ENCODE measurements at regions not wholly inside any gene's neighbourhood (a gene's known extent, or its start where the extent isn't known, plus 50 kb on each side); places are given as distances from the start of the nearest gene placed in this dataset.

DNA sequence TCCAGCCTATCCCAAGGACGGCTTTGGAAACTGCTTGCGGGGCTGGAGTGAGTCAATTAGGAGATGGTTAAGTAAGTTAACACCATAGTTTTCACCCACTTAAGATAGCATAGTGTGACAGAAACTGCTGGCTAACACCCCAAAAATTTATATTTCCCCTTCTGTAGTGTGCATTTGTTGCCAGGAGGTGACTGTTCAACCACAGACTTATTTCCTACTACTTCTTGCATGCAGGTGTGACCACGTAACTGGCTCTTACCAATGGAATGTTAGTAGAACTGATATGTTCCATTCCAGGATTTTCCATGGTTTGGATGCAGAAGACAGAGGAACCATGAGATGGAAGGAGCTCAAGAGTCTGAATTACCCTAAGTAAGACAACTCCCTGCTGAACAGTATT, 52.9 kb upstream of the SLC35F4 start (continued):
- TF ChIP-seq, protein P1, sequence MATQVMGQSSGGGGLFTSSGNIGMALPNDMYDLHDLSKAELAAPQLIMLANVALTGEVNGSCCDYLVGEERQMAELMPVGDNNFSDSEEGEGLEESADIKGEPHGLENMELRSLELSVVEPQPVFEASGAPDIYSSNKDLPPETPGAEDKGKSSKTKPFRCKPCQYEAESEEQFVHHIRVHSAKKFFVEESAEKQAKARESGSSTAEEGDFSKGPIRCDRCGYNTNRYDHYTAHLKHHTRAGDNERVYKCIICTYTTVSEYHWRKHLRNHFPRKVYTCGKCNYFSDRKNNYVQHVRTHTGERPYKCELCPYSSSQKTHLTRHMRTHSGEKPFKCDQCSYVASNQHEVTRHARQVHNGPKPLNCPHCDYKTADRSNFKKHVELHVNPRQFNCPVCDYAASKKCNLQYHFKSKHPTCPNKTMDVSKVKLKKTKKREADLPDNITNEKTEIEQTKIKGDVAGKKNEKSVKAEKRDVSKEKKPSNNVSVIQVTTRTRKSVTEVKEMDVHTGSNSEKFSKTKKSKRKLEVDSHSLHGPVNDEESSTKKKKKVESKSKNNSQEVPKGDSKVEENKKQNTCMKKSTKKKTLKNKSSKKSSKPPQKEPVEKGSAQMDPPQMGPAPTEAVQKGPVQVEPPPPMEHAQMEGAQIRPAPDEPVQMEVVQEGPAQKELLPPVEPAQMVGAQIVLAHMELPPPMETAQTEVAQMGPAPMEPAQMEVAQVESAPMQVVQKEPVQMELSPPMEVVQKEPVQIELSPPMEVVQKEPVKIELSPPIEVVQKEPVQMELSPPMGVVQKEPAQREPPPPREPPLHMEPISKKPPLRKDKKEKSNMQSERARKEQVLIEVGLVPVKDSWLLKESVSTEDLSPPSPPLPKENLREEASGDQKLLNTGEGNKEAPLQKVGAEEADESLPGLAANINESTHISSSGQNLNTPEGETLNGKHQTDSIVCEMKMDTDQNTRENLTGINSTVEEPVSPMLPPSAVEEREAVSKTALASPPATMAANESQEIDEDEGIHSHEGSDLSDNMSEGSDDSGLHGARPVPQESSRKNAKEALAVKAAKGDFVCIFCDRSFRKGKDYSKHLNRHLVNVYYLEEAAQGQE (IDR thresholded peaks at IDR 0.05; ENCODE audit: unreplicated experiment) = no peak
- TF ChIP-seq ZNF114 (CRISPR knock-in tag; IDR thresholded peaks at IDR 0.05) (no peak), NANOG (IDR thresholded peaks at IDR 0.05; ENCODE audit: borderline replicate concordance) (no peak), ZNF331 (CRISPR knock-in tag; IDR thresholded peaks at IDR 0.05; ENCODE audit: low read depth) (no peak), POLR2AphosphoS5 (IDR thresholded peaks at IDR 0.05; ENCODE audit: low read depth) (no peak), EZH2phosphoT487 (IDR thresholded peaks at IDR 0.05; ENCODE audit: unreplicated experiment) (no peak), JUNB (IDR thresholded peaks at IDR 0.05; ENCODE audit: unreplicated experiment) (no peak), STAT1 (IDR thresholded peaks at IDR 0.05; ENCODE audit: unreplicated experiment) (no peak)
- TF ChIP-seq, protein P2, sequence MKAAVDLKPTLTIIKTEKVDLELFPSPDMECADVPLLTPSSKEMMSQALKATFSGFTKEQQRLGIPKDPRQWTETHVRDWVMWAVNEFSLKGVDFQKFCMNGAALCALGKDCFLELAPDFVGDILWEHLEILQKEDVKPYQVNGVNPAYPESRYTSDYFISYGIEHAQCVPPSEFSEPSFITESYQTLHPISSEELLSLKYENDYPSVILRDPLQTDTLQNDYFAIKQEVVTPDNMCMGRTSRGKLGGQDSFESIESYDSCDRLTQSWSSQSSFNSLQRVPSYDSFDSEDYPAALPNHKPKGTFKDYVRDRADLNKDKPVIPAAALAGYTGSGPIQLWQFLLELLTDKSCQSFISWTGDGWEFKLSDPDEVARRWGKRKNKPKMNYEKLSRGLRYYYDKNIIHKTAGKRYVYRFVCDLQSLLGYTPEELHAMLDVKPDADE (IDR thresholded peaks at IDR 0.05) = no peak
